DOHH2 (cell line): ENCODE measurements at regions not wholly inside any gene's neighbourhood (a gene's known extent, or its start where the extent isn't known, plus 50 kb on each side); places are given as distances from the start of the nearest gene placed in this dataset.

Experiments used
- H3F3A ChIP-seq: fragments of 200-600 bp; sonication (generic), shearing (Covaris generic); 2 replicates; pipeline ENCODE4 v1.6.0; 2016; ENCODE audit warnings: antibody characterized with exemption, mild to moderate bottlenecking; ENCODE audit not compliant: control insufficient read depth, insufficient read depth
- H3K27ac ChIP-seq: fragments of 200-600 bp; sonication (generic); 2 replicates; pipeline ENCODE4 v1.5.1; 2014; ENCODE audit warnings: low read depth, mild to moderate bottlenecking, low read length, moderate library complexity
- H3K27me3 ChIP-seq: fragments of 200-600 bp; sonication (generic); 2 replicates; pipeline ENCODE4 v1.6.1; 2014; ENCODE audit warnings: mild to moderate bottlenecking, low read length, mixed read lengths; ENCODE audit not compliant: control insufficient read depth
- H3K36me3 ChIP-seq: fragments of 200-600 bp; sonication (generic); 2 replicates; pipeline ENCODE4 v1.6.1; 2014; ENCODE audit warnings: mild to moderate bottlenecking, low read length, moderate library complexity, mixed read lengths; ENCODE audit not compliant: control insufficient read depth
- H3K4me1 ChIP-seq: fragments of 200-600 bp; sonication (generic); 2 replicates; pipeline ENCODE4 v1.6.1; 2014; ENCODE audit warnings: mild to moderate bottlenecking, low read length, mixed read lengths; ENCODE audit not compliant: control insufficient read depth
- H3K4me2 ChIP-seq: fragments of 200-600 bp; sonication (generic); 2 replicates; pipeline ENCODE4 v1.6.0; 2014; ENCODE audit warnings: mild to moderate bottlenecking, low read length, moderate library complexity
- H3K4me3 ChIP-seq: fragments of 200-600 bp; sonication (generic); 2 replicates; pipeline ENCODE4 v1.5.1; 2014; ENCODE audit warnings: mild to moderate bottlenecking, low read length, mixed read lengths
- H3K79me2 ChIP-seq: fragments of 200-600 bp; sonication (generic); 2 replicates; pipeline ENCODE4 v1.6.1; 2014; ENCODE audit warnings: mild to moderate bottlenecking, low read length, mixed read lengths; ENCODE audit not compliant: control insufficient read depth
- H3K9me2 ChIP-seq: fragments of 200-600 bp; sonication (generic); replicated peaks from 2 replicates; pipeline ENCODE4 v1.6.1; 2014; ENCODE audit warnings: mild to moderate bottlenecking, low read length, mixed read lengths; ENCODE audit not compliant: control insufficient read depth
- H3K9me3 ChIP-seq: fragments of 200-600 bp; sonication (generic); 2 replicates; pipeline ENCODE4 v1.6.1; 2014; ENCODE audit warnings: antibody characterized with exemption, low read length, mixed read lengths; ENCODE audit not compliant: control insufficient read depth, insufficient read depth
- H4K20me1 ChIP-seq: fragments of 200-600 bp; sonication (generic); 2 replicates; pipeline ENCODE4 v1.6.0; 2014; ENCODE audit warnings: low read depth, mild to moderate bottlenecking, antibody characterized with exemption, low read length, moderate library complexity; ENCODE audit not compliant: control insufficient read depth, insufficient read depth
- CTCF ChIP-seq: fragments of 200-600 bp; sonication (generic); IDR thresholded peaks from one replicate; pipeline ENCODE4 v1.5.1; 2014; ENCODE audit warnings: antibody characterized with exemption, mild to moderate bottlenecking, low read depth, low read length; ENCODE audit not compliant: poor library complexity, severe bottlenecking
- EZH2phosphoT487 ChIP-seq: fragments of 200-600 bp; sonication (generic); IDR thresholded peaks from 2 replicates; pipeline ENCODE4 v1.6.1; 2017; ENCODE audit warnings: borderline replicate concordance, mild to moderate bottlenecking, antibody characterized with exemption, low read length, moderate library complexity, mixed read lengths

GRCh38 chr12:34392741-34393085 is 370.4 kb downstream of the ALG10 start:
- Histone ChIP-seq H3K4me1 (no peaks in the 10 kb centered on the region), H3K4me2 (no peak overlapping the region), H3F3A (no peaks in the 10 kb centered on the region), H3K79me2 (no peaks in the 10 kb centered on the region), H3K9me3 (peaks cover 63% of the 10 kb centered on the region; the same call in 1 of the 2 replicates), H3K27ac (no peak overlapping the region), H3K9me2 (no peaks in the 10 kb centered on the region), H3K4me3 (no peak overlapping the region), H3K27me3 (no peaks in the 10 kb centered on the region), H3K36me3 (no peaks in the 10 kb centered on the region), H4K20me1 (no peaks in the 10 kb centered on the region)
- no peak for TF ChIP-seq EZH2phosphoT487

- no peaks in the 10 kb centered on the region for H4K20me1 ChIP-seq
- no peaks in the 10 kb centered on the region for H3K27me3 ChIP-seq
- no peaks in the 10 kb centered on the region for H3K4me1 ChIP-seq
- no peaks in the 10 kb centered on the region for H3K9me2 ChIP-seq
- H3F3A ChIP-seq: no peaks in the 10 kb centered on the region
- no peak overlapping the region for H3K27ac ChIP-seq
- no peak overlapping the region for H3K4me2 ChIP-seq
- H3K36me3 ChIP-seq: no peaks in the 10 kb centered on the region
- H3K4me3 ChIP-seq: no peak overlapping the region
- H3K9me3 ChIP-seq: peaks cover 60% of the 10 kb centered on the region; the same call in 1 of the 2 replicates
- no peaks in the 10 kb centered on the region for H3K79me2 ChIP-seq
- TF ChIP-seq CTCF: no peak
- TF ChIP-seq EZH2phosphoT487: no peak
Measured at GRCh38 chr12:34393086-34393820, 371.0 kb downstream of the ALG10 start.

GRCh38 chr12:34393821-34394150 is 371.5 kb downstream of the ALG10 start:
- TF ChIP-seq EZH2phosphoT487: no peak
- no peak for TF ChIP-seq CTCF
- Histone ChIP-seq H3K9me2 (no peaks in the 10 kb centered on the region), H3K4me2 (no peak overlapping the region), H3K4me1 (no peaks in the 10 kb centered on the region), H4K20me1 (no peaks in the 10 kb centered on the region), H3K36me3 (no peaks in the 10 kb centered on the region), H3K27ac (no peak overlapping the region), H3K27me3 (no peaks in the 10 kb centered on the region), H3K4me3 (no peak overlapping the region), H3K79me2 (no peaks in the 10 kb centered on the region), H3F3A (no peaks in the 10 kb centered on the region), H3K9me3 (peaks cover 58% of the 10 kb centered on the region; the same call in 1 of the 2 replicates)

- Histone ChIP-seq H3K79me2 (no peaks in the 10 kb centered on the region), H3F3A (no peaks in the 10 kb centered on the region), H3K36me3 (no peaks in the 10 kb centered on the region), H4K20me1 (no peaks in the 10 kb centered on the region), H3K4me1 (no peaks in the 10 kb centered on the region), H3K27me3 (no peaks in the 10 kb centered on the region), H3K27ac (no peak overlapping the region), H3K4me2 (no peak overlapping the region), H3K9me2 (no peaks in the 10 kb centered on the region), H3K9me3 (peaks cover 58% of the 10 kb centered on the region; the same call in 1 of the 2 replicates), H3K4me3 (no peak overlapping the region)
- TF ChIP-seq EZH2phosphoT487: no peak
Measured at GRCh38 chr12:34394211-34395055, 372.1 kb downstream of the ALG10 start.
